Fibroblast of lung (primary cell): ENCODE measurements at regions not wholly inside any gene's neighbourhood (a gene's known extent, or its start where the extent isn't known, plus 50 kb on each side); places are given as distances from the start of the nearest gene placed in this dataset.

Source experiments
- DNase-seq, 2 donors: peaks; one replicate each; pipeline versions ENCODE4 v3.0.0 to v3.0.0-alpha.2; 2010; ENCODE audit warnings: low read depth in 2 of 2
- H2AFZ ChIP-seq: 2 replicates; pipeline ENCODE4 v1.5.1; 2012; ENCODE audit warnings: low read length, control low read depth, inconsistent platforms
- H3K27ac ChIP-seq: 2 replicates; pipeline ENCODE4 v1.5.1; 2011; ENCODE audit warnings: low read length, control low read depth; ENCODE audit not compliant: insufficient read depth
- H3K27me3 ChIP-seq: 2 replicates; pipeline ENCODE4 v1.5.1; 2011; ENCODE audit warnings: mild to moderate bottlenecking, low read length; ENCODE audit not compliant: control insufficient read depth, insufficient read depth
- H3K36me3 ChIP-seq: 2 replicates; pipeline ENCODE4 v1.5.1; 2011; ENCODE audit warnings: low read length; ENCODE audit not compliant: control insufficient read depth, insufficient read depth
- H3K4me1 ChIP-seq: 2 replicates; pipeline ENCODE4 v1.5.1; 2011; ENCODE audit warnings: low read length; ENCODE audit not compliant: control insufficient read depth, insufficient read depth; ENCODE audit errors: extremely low read depth
- H3K4me2 ChIP-seq: 2 replicates; pipeline ENCODE4 v1.5.1; 2011; ENCODE audit warnings: low read length, control low read depth; ENCODE audit not compliant: insufficient read depth; ENCODE audit errors: extremely low read depth
- H3K4me3 ChIP-seq, 4 experiments: fragments of 200-600 bp in 1 of 4; sonication (generic) in 1 of 4; replicated peaks in 1 of 4; 2 replicates each; pipeline ENCODE4 v1.5.1; 2011 to 2016; ENCODE audit warnings: low read length in 4 of 4, low read depth in 3 of 4, mild to moderate bottlenecking in 3 of 4, control low read depth in 2 of 4, inconsistent platforms in 1 of 4, mixed read lengths in 1 of 4; ENCODE audit not compliant: insufficient read depth in 1 of 4; ENCODE audit errors: control extremely low read depth in 1 of 4
- H3K79me2 ChIP-seq: 2 replicates; pipeline ENCODE4 v1.5.1; 2012; ENCODE audit warnings: mild to moderate bottlenecking, low read length, inconsistent platforms; ENCODE audit not compliant: control insufficient read depth, insufficient read depth
- H3K9ac ChIP-seq: 2 replicates; pipeline ENCODE4 v1.5.1; 2011; ENCODE audit warnings: mild to moderate bottlenecking, low read length, control low read depth; ENCODE audit not compliant: insufficient read depth
- H3K9me3 ChIP-seq: 2 replicates; pipeline ENCODE4 v1.5.1; 2012; ENCODE audit warnings: low read depth, low read length; ENCODE audit not compliant: control insufficient read depth, insufficient read depth
- H4K20me1 ChIP-seq: 2 replicates; pipeline ENCODE4 v1.5.1; 2011; ENCODE audit warnings: low read length; ENCODE audit not compliant: control insufficient read depth, insufficient read depth; ENCODE audit errors: extremely low read depth
- EZH2 ChIP-seq: IDR thresholded peaks from 2 replicates; pipeline ENCODE4 v1.5.1; 2012; ENCODE audit warnings: low read length, control low read depth, mild to moderate bottlenecking; ENCODE audit errors: missing control alignments
- TF ChIP-seq, protein P1 (sequence below), 2 donors: IDR thresholded peaks in 1 of 2; conservative IDR thresholded peaks in 1 of 2; 1 replicate in 1 of 2; 2 replicates in 1 of 2; pipeline ENCODE4 v1.5.1; 2011 to 2012; ENCODE audit warnings: low read length in 2 of 2, control low read depth in 1 of 2, inconsistent platforms in 1 of 2, low read depth in 1 of 2, mild to moderate bottlenecking in 1 of 2

- Histone ChIP-seq H3K4me3 (no peak overlapping the region), H3K9ac (no peak overlapping the region), H4K20me1 (no peaks in the 10 kb centered on the region), H2AFZ (no peak overlapping the region), H3K27me3 (peaks cover 2% of the 10 kb centered on the region), H3K4me1 (no peaks in the 10 kb centered on the region), H3K4me2 (no peak overlapping the region), H3K9me3 (no peaks in the 10 kb centered on the region), H3K27ac (no peak overlapping the region), H3K79me2 (no peaks in the 10 kb centered on the region), H3K36me3 (no peaks in the 10 kb centered on the region)
- TF ChIP-seq, protein P1, sequence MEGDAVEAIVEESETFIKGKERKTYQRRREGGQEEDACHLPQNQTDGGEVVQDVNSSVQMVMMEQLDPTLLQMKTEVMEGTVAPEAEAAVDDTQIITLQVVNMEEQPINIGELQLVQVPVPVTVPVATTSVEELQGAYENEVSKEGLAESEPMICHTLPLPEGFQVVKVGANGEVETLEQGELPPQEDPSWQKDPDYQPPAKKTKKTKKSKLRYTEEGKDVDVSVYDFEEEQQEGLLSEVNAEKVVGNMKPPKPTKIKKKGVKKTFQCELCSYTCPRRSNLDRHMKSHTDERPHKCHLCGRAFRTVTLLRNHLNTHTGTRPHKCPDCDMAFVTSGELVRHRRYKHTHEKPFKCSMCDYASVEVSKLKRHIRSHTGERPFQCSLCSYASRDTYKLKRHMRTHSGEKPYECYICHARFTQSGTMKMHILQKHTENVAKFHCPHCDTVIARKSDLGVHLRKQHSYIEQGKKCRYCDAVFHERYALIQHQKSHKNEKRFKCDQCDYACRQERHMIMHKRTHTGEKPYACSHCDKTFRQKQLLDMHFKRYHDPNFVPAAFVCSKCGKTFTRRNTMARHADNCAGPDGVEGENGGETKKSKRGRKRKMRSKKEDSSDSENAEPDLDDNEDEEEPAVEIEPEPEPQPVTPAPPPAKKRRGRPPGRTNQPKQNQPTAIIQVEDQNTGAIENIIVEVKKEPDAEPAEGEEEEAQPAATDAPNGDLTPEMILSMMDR (conservative IDR thresholded peaks at IDR 0.05 in 1 of 2, IDR thresholded peaks at IDR 0.05 in 1 of 2; ENCODE audit: low read depth in 1 of 2, low read length in 2 of 2), result no peak
- no peak for TF ChIP-seq EZH2
- no peak for DNase-seq
Observed at GRCh38 chr17:79315358-79316105, 240.9 kb downstream of the ENGASE start.

DNA sequence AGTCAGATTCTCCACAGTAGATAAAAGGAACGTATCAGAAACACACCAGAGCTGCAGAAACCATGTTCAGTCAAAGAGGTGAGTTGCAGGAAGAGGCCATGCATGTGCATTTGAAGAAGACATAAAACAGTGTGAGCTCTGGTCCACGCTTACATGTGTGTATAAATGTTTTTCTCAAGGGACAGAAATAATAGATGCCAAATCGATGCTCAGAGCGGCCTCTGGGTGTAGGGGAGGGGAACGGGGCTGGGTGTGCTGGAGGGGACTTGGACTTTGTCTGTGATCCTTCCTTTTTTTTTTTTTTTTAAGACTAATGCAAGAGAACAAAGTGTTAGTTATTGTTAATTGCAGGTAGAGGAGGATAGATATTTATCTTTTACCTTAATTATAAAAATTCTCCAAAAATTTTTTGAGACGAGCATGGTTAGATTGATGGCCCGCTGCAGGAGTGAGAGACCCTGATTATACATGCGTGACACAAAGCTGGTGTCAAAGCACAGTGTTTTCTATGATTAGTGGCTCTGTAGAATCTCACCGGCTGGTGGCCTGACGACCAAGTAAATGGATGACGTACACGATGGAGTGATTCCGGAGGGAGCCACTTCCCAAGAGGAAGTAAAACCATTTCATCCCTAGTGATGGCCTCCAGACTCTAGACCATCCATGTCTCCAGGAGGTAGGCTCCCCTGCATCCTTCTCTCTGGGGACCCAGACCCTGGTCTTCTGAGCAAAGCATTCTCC lies 240.2 kb downstream of the ENGASE start:
- Histone ChIP-seq H3K36me3 (no peaks in the 10 kb centered on the region), H2AFZ (no peak overlapping the region), H3K79me2 (no peaks in the 10 kb centered on the region), H3K4me1 (no peaks in the 10 kb centered on the region), H3K4me3 (no peak overlapping the region), H4K20me1 (no peaks in the 10 kb centered on the region), H3K27me3 (peaks cover 2% of the 10 kb centered on the region), H3K4me2 (no peak overlapping the region), H3K9me3 (no peaks in the 10 kb centered on the region), H3K9ac (no peak overlapping the region), H3K27ac (no peak overlapping the region)
- DNase-seq, result no peak
- TF ChIP-seq, protein P1 (conservative IDR thresholded peaks at IDR 0.05 in 1 of 2, IDR thresholded peaks at IDR 0.05 in 1 of 2; ENCODE audit: low read depth in 1 of 2, low read length in 2 of 2), result no peak
- TF ChIP-seq EZH2, result no peak

GRCh38 chr17:79311373-79311772 lies 236.7 kb downstream of the ENGASE start:
- TF ChIP-seq, protein P1 (conservative IDR thresholded peaks at IDR 0.05 in 1 of 2, IDR thresholded peaks at IDR 0.05 in 1 of 2; ENCODE audit: low read depth in 1 of 2, low read length in 2 of 2), result no peak
- TF ChIP-seq EZH2, result no peak
- DNase-seq, result no peak
- peaks cover 2% of the 10 kb centered on the region for H3K27me3 ChIP-seq

More at GRCh38 chr17:79311373-79311772, 236.7 kb downstream of the ENGASE start:
- no peak overlapping the region for H3K27ac ChIP-seq
- no peak overlapping the region for H3K9ac ChIP-seq
- H3K4me1 ChIP-seq, result no peaks in the 10 kb centered on the region
- H3K79me2 ChIP-seq, result no peaks in the 10 kb centered on the region
- H3K9me3 ChIP-seq, result no peaks in the 10 kb centered on the region
- H3K36me3 ChIP-seq, result no peaks in the 10 kb centered on the region
- H3K4me3 ChIP-seq, result no peak overlapping the region
- no peak overlapping the region for H3K4me2 ChIP-seq
- no peaks in the 10 kb centered on the region for H4K20me1 ChIP-seq
- H2AFZ ChIP-seq, result no peak overlapping the region
